HG02884 (cell line): ENCODE measurements at regions not wholly inside any gene's neighbourhood (a gene's known extent, or its start where the extent isn't known, plus 50 kb on each side); places are given as distances from the start of the nearest gene placed in this dataset.

Experiments
- ATAC-seq: cut with Tn5 transposase; IDR thresholded peaks from one replicate; pipeline ENCODE4 v1.9.1; 2021; ENCODE audit warnings: mild to moderate bottlenecking, moderate library complexity; ENCODE audit not compliant: unreplicated experiment

- no peak for ATAC-seq
These were observed 111.7 kb upstream of the RAB27B start for GRCh38 chr18:54716586-54716985.

GRCh38 chr18:54717673-54718407 is 110.4 kb upstream of the RAB27B start:
- ATAC-seq, result peak; percentile 74

GRCh38 chr18:54718408-54718773 is 109.9 kb upstream of the RAB27B start:
- no peak for ATAC-seq

- no peak for ATAC-seq
These were observed 107.7 kb upstream of the RAB27B start for GRCh38 chr18:54720620-54721019.

- ATAC-seq, result no peak
These were observed 102.1 kb upstream of the RAB27B start for GRCh38 chr18:54726143-54726542.

GRCh38 chr18:54734059-54734458 is 94.2 kb upstream of the RAB27B start:
- no peak for ATAC-seq

GRCh38 chr18:54736981-54737380 is 91.3 kb upstream of the RAB27B start:
- ATAC-seq, result no peak

GRCh38 chr18:54737986-54738385 is 90.3 kb upstream of the RAB27B start:
- no peak for ATAC-seq

- ATAC-seq, result no peak
These were observed 88.8 kb upstream of the RAB27B start for GRCh38 chr18:54739476-54739875.

- no peak for ATAC-seq
These were observed 88.0 kb upstream of the RAB27B start for GRCh38 chr18:54740136-54740846.

- no peak for ATAC-seq
These were observed 86.2 kb upstream of the RAB27B start for GRCh38 chr18:54742120-54742519.

GRCh38 chr18:54742659-54743604 is 85.3 kb upstream of the RAB27B start:
- no peak for ATAC-seq

- no peak for ATAC-seq
These were observed 84.7 kb upstream of the RAB27B start for GRCh38 chr18:54743605-54743995.

GRCh38 chr18:54749291-54749690 is 79.0 kb upstream of the RAB27B start:
- no peak for ATAC-seq

- ATAC-seq, result no peak
These were observed 77.9 kb upstream of the RAB27B start for GRCh38 chr18:54750350-54750749.

- no peak for ATAC-seq
These were observed 76.1 kb upstream of the RAB27B start for GRCh38 chr18:54752185-54752584.

- no peak for ATAC-seq
These were observed 72.8 kb upstream of the RAB27B start for GRCh38 chr18:54755456-54755855.

- ATAC-seq, result no peak
These were observed 65.9 kb upstream of the RAB27B start for GRCh38 chr18:54762386-54762785.

GRCh38 chr18:54764786-54765185 is 63.5 kb upstream of the RAB27B start:
- ATAC-seq, result no peak

GRCh38 chr18:54765636-54766375 is 62.5 kb upstream of the RAB27B start:
- ATAC-seq, result no peak

GRCh38 chr18:54766634-54767033 is 61.6 kb upstream of the RAB27B start:
- ATAC-seq, result no peak
